DLD1 (cell line): ENCODE measurements at regions not wholly inside any gene's neighbourhood (a gene's known extent, or its start where the extent isn't known, plus 50 kb on each side); places are given as distances from the start of the nearest gene placed in this dataset.

Source experiments
- in situ Hi-C: cut with HindIII; loops from 2 replicates; pipeline ENCODE4 v1.10.0; 2017; ENCODE audit warnings: low sequenced_read_pairs

- in situ Hi-C loops, result no loop called here
Measured at GRCh38 chr10:78378192-78378591, 344.5 kb downstream of the RPS24 start.

- in situ Hi-C loops, result loop anchor here (5.0 kb wide), 1 partner anchor 66 kb away; no protein-coding TSS in a partner anchor
Measured at GRCh38 chr10:78381107-78381506, 347.4 kb downstream of the RPS24 start.

GRCh38 chr10:78382047-78382446, 348.4 kb downstream of the RPS24 start:
- in situ Hi-C loops, result loop anchor here (5.0 kb wide), 1 partner anchor 65 kb away; no protein-coding TSS in a partner anchor

- in situ Hi-C loops, result loop anchor here (5.0 kb wide), 1 partner anchor 65 kb away; no protein-coding TSS in a partner anchor
Measured at GRCh38 chr10:78382772-78383171, 349.1 kb downstream of the RPS24 start.

GRCh38 chr10:78383378-78384048, 349.9 kb downstream of the RPS24 start:
- in situ Hi-C loops, result loop anchor here (5.0 kb wide), 1 partner anchor 64 kb away; no protein-coding TSS in a partner anchor

GRCh38 chr10:78384049-78384431, 350.4 kb downstream of the RPS24 start:
- in situ Hi-C loops, result loop anchor here (5.0 kb wide), 1 partner anchor 63 kb away; no protein-coding TSS in a partner anchor

- in situ Hi-C loops, result no loop called here
Measured at GRCh38 chr10:78385599-78385998, 351.9 kb downstream of the RPS24 start.

- in situ Hi-C loops, result no loop called here
Measured at GRCh38 chr10:78386509-78386908, 352.8 kb downstream of the RPS24 start.

GRCh38 chr10:78388331-78389050, 354.8 kb downstream of the RPS24 start:
- in situ Hi-C loops, result no loop called here

GRCh38 chr10:78389419-78389818, 355.8 kb downstream of the RPS24 start:
- in situ Hi-C loops, result no loop called here

GRCh38 chr10:78390051-78390450, 356.4 kb downstream of the RPS24 start:
- in situ Hi-C loops, result no loop called here

- in situ Hi-C loops, result no loop called here
Measured at GRCh38 chr10:78390817-78391216, 357.2 kb downstream of the RPS24 start.

- in situ Hi-C loops, result no loop called here
Measured at GRCh38 chr10:78391585-78391984, 357.9 kb downstream of the RPS24 start.

- in situ Hi-C loops, result no loop called here
Measured at GRCh38 chr10:78392197-78392596, 358.5 kb downstream of the RPS24 start.

GRCh38 chr10:78393094-78393493, 359.4 kb downstream of the RPS24 start:
- in situ Hi-C loops, result no loop called here

- in situ Hi-C loops, result no loop called here
Measured at GRCh38 chr10:78394047-78394446, 360.4 kb downstream of the RPS24 start.

GRCh38 chr10:78395162-78395561, 361.5 kb downstream of the RPS24 start:
- in situ Hi-C loops, result no loop called here

- in situ Hi-C loops, result no loop called here
Measured at GRCh38 chr10:78396754-78397153, 363.1 kb downstream of the RPS24 start.

- in situ Hi-C loops, result no loop called here
Measured at GRCh38 chr10:78397786-78398185, 364.1 kb downstream of the RPS24 start.

GRCh38 chr10:78398382-78398781, 364.7 kb downstream of the RPS24 start:
- in situ Hi-C loops, result no loop called here

GRCh38 chr10:78401624-78402367, 368.1 kb downstream of the RPS24 start:
- in situ Hi-C loops, result no loop called here
